Islet of Langerhans (tissue), 1 donor: ENCODE measurements at regions not wholly inside any gene's neighbourhood (a gene's known extent, or its start where the extent isn't known, plus 50 kb on each side); places are given as distances from the start of the nearest gene placed in this dataset.

Experiments
- FAIRE-seq: peaks from one replicate; lab custom pipeline; 2011; peaks lifted over from hg19 to GRCh38; lab: Jason Lieb, UNC

DNA sequence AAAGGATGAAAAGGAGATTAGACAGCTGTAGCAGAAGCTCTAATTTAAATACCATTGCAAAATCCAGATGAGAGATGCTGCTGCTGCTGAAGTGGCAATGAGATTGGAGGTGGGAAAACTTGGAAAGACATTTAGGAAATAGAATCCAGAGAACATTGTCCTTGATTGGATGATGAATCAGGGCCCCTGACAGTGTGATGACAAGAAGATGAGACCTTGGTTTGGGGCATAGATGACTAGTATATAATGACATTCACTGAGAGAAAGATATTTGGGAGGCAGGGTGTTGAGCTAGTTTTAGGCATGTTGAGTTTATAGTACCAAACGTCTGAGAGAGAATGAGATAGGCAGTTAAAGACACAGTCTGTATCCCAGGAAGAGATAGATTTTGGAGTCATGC is 311.5 kb upstream of the MPDZ start:
- no peak for FAIRE-seq

DNA sequence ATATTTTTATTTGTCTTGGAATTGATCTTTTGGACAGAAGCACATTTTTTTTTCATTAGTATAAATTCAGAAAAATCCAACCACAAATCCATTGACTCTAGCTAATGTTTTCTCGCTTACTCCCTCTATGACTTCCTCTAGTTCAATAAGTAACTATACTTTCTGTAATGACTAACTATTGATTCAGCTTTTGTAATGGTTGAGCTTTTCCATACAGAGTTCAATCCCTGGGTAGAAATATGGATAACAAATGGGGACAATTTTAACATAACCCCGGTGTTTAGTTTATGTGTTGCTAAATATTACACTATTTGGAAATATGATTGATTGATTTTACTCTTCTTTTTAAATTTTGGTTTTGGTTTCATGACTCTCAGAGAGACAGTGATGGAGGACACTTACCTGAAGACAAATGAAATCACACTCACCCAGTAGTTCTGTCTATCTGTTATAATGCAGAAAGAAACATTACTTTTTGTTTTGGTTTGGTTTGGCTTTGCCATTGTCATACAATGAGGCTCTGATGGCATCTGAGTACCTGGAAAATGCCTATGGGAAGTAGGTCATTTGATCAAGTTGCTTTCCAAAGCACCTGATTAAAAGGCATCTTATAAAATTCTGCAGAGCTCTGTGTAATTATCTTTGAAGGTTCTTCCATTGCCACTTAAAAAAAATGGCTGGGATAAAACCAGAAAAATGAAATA is 309.7 kb upstream of the MPDZ start:
- no peak for FAIRE-seq

DNA sequence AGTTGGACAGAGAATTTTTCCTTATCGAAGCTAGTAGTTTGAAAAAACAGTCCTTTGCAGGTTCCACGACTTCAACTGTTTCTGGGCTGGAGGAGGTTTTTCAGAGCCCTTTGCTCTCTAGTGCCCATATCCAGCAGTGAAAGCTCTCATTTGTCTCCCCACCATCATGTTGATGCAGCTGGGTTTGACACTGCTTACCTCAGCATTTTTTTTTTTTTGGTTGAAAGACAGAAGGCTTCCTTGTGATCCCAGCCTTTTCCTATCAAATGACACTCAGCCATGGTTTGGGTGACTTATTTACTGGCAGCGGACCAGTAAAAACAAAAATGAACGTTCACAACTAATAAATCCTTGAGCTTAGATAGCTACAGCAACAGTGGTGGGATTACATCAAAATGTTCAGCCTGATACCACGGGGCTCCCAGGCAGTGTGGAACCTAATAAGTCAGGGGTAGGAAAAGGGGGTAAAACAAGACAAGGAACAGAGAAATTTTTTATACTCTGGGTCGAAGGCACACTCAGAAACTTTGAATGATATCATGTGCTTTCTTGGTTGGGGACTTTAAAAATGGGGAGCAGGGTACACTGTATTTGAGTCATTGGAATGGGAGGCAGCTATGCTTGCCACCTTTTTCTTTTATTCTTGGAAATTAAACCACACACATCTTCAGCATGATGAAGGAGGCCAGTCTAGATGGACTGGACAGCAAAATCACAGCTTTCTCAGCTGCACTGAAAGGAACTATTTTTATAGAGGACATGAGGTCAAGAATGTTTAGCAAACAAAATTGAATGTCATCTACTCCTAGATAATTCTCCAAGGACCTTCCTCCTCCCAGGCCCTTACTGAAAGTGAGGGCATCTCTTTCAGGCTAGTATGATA is 308.9 kb upstream of the MPDZ start:
- FAIRE-seq = no peak

DNA sequence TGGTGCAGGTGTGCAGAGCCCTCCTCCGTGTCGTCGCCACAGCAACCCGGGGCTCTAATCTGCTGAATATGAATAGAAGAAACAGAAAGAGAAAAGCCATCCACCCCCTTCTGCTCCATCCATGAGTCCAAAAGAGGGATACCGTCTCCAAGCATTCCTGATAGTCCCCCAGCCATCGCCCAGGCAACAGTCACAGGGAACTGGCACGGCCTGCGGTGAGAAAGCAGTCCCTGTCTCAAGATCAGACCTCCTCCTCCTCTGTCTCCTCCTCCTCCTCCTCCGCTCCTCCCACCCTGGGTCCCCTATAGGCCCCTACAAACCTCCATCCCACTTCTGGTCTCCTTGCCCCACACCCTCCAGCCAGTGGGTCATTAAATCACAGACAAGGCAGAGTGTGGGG is 308.1 kb upstream of the MPDZ start:
- no peak for FAIRE-seq

DNA sequence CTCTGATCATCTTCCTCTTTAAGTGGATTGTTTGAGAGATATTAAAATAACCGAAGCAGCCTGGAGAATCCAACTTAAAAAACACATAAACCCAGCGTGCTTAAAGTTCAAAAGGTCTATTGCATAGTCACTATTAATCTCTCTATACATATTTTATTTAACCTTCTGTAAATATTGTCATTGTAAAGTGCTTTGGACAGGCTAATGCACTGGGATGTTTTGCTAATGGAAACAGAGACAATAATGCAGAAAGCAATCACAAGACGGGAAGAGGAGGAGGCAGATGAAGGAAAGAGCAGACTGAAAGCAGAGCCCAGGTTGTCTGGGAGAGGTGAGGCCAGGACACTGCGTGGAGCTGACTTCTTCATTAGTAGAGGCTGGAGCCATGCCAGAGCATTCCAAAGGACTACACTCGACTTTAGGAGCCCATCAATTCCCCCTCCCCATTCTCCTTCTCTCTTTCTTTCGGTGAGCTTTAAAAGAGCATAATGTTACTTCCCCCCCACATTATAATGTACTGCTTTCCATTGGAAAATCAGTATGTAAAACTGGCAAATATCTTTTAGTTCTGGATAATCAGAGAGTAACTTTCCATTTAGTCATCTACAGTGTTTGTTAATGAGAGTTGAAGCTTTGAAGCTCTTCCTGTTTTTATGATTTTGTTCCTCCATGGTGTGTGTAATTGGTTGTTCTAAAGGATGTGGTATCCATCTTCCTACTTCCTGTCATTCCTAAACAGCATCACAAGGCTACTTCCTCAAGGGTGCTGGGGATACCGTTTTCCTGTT is 307.3 kb upstream of the MPDZ start:
- no peak for FAIRE-seq

DNA sequence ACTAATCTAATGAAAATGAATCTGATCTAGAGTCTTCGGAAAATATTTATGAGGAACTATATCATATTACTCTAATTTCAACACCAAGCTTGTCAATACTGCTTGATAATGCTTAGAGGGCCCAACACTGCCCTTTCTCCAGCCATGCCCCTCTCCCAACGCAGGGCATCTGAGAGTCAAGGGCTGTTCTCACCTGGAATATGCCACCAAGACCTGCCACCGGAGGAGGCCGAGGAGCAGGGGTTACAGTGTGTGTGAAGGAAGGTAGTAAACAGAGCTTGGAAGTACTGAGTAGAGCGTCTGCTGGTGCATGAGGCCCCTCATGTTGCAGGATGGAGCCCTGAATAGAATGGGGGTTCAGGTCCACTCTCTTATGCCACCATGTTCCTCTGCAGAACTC is 301.3 kb upstream of the MPDZ start:
- FAIRE-seq = no peak

DNA sequence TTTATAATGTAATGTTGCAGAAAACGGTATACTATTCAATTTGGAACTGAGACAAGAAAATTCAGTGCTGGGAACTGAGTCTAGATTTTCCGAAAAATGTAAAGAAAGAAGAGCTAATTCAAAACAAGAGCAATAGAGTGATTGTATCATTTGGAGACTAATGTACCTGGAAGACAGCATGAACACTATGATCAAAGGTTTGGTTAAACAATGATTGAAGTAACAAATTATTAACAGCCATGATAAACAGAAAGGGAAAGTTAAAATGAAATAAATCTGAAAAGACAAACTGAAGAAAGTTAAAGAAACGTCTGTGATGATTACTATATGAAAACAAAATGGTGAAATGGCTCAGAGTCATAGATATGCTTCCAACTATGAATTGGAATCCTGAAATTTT is 300.6 kb upstream of the MPDZ start:
- FAIRE-seq = no peak

DNA sequence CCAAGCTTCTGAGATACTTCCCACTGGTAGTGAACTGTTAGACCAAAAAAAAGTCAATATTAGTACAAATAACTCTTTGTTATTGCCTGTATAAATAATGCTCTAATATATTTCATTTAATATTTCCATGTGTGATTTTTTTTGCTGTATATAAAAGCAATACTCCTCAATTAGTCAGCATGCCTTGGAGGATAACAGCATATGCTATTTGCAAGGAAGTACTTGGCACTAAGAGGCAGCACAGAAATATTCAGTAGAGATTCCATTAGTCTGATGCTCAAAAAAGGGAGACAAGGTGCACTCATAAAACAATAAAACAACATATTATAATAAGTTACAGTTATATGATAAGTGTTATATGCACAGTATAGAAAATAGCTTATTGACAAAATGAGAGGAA is 296.6 kb upstream of the MPDZ start:
- FAIRE-seq = no peak

DNA sequence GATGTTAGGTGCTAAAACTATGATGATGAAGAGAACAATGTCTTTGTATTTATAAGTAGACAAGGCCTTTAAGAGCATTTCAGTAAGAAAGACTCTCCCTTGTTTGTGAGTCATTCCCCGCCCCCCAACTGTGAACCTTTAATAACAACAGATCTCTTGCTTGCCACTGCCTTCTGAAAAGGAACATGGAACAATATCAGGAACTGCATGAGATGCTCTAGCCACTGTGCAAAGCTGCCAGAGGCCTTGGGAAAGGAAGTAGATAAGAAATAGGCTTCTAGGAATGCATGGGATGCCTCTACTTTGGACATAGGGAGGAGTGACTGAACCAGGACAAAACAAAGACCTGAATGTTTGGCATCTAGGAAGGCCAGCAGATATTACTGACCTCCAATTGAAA is 296.1 kb upstream of the MPDZ start:
- no peak for FAIRE-seq

DNA sequence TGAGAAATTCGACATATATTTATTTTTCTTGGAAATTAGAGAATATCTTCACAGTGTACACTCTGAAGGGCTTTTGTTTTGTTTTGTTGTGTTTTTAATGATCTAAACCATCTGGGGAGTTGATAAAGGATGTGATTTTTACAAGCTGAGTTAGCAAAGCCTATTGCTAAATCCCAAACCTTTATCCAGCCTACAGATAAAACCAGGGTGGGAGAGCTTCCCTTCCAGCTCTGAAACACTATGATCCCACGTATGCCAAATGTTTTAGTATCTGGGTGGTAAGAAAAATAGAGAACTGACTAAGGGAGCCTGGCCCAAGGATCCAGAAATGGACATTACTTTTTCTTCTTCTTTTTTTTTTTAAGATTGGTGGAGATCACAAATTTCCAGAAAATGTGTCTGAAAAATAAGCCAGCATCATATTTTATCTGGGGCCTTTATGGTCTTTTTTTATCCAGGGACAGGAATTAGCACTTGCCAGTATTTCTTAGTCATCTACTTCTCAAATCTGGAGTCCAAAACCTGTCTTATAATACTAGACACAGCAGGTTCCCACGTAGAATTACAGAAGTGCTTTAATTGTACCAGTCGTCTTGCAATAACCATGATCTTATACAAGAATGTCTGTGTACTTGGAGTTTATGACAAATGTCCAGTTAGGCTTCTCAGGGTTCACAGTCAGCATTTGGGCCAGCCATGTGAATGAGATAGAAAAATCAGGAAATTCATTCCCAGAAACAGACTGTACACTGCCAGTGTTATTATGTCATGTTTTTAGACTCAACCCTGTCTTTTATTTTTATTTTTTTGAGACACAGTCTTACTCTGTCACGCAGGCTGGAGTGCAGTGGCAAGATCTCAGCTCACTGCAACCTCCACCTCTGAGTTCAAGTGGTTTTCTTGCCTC is 290.8 kb upstream of the MPDZ start:
- FAIRE-seq = no peak

DNA sequence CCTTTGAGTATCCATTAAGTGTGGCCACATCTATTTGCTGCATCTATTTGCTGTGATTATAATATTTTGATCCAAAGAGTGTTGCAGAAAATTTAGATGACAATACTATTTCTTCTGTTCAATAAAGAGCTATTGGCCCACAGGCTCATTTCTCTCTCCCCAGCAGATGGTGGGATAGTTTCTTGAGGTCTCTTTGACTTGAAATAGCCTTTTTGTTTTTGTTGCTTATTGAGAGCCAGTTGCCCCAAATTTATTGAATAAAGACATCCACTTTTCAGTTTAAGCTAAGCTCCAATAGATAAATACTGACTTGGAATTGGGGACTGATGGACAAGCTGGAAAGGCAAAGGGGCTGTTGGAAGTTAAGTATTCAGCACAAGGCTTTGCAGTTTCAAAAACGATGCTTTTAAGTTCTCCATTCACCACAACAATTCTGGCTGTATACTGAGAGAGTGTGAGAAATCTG is 290.1 kb upstream of the MPDZ start:
- FAIRE-seq = no peak

DNA sequence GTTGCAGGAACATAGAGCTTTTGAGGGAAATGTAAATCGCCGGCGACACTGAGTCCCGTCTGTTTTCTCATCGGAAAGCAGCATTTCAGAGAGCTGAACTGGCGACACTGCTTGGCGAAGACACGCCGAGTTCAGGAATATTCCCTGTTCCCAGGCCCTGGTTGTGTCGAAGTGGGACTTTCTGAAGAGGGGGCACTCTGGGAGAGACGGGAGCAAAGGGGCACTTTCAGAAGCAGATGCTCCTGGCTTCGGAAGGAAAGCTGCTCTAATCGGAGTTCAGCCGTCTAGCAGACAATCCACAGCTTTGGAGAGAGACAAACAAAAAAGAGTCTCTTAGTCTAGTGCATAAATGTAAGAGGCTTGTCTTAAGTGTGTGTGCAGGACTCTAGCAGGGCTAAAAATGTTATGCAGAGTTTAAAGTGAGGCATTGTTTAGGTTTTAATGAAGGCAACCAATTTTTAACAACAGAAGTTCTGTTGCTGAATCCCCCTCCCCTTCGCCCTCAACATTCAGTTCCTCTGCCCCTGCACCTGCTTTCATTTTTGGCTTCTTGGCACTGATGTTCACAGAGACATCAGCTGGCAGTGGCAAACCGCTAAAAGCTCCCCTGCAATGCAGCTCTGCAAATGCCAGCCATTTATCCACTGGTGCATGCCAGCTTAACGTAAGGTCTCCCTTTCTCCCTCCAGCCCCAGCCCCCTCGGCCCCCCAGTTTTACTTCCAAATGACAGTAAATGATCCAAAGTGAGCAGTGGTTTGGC is 289.5 kb upstream of the MPDZ start:
- no peak for FAIRE-seq

DNA sequence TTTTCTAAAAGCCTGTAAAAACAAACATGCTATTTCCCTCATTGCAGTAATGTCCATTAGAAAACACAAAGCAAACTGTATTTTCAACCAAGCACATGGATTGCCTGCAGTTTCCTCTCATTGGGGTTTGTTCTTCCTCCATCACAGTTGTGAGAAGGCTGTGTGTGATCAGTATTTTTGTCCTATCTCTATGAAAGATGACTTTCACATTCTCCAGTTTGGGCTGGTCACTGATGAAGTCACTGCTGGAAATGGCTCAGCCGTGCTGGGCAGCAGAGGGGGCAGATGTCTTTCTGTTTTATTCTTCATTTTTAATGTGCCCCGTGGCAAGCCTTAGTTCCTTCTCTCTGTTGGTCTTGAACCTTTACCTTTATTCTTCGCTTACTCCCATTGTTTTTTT is 288.9 kb upstream of the MPDZ start:
- FAIRE-seq = no peak

DNA sequence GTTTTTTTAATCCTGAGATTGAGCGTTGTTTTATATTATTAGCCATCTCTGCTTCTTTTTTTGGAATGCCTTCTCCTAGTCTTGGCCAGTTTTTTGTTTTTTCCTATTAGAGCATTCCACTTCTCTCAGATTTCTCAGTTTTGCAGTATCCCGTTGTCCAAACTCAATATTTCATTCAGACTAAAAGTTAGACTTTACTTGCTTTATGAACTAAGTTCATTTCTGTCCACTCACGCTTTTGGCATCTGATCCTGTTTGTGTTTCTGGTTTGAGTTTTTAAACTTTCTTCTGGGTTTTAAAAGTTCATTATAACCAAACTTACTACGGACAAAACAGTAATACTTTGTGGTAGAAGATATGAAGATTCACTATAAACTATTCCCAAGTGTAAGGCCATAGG is 288.3 kb upstream of the MPDZ start:
- no peak for FAIRE-seq

DNA sequence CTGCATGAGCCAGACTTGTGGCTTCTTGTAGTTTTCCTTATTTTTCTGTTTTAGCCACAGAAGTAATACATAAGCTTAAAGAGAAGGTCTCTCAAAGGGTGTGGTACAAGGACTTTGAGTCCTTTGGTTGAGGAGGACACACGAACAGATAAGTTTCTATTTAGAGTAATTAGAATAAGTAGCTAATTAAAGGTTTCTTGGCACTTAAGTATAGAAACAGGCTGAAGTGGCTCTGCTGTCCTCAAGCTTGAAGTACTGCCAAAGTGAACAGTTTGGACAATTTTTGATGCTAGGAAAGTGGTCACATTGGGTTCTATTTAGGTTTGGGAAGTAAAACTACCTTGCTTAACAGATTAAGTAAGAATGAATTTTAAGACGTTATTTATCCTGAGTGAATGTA is 278.3 kb upstream of the MPDZ start:
- FAIRE-seq = no peak

DNA sequence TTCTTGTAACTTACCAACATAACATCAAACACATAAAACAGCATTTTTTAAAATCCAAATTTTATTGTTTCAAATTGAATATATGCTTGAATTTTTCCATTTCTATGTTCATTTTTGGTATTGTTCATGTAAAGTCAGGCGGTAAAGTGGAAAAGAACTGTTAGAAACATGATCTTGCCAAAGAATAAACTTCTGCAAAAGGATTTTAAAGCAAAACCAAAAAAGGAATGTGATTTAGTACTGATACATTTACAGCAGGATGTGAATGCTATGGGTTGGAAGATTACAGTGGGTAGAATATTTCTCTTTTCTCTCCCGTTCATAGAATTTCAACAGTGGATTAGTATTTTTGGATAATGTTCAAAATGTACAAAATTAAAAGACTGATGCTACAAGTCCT is 277.2 kb upstream of the MPDZ start:
- FAIRE-seq = no peak

DNA sequence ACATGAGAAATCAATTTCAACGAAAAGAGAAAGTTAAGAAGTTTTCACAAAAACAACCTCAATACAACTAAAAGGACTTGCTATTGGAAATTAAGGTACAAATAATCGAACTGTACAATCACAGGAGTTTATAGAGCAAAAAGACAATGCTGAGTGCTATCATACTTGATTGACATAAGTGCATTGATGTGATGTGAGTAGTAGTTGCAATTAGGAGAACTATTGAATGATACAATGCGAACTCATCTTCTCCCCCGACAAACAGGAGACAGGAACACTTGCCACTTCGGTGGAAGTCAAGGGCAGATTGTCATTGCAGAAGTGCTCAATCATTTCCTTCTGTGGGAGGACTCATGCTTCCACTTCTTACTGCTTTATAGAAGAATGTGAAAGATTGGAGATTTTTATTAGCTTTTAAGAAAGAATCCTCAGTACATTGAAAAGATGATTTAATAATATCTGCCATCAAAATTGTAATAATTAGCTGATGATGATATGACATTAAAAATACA is 276.6 kb upstream of the MPDZ start:
- no peak for FAIRE-seq

DNA sequence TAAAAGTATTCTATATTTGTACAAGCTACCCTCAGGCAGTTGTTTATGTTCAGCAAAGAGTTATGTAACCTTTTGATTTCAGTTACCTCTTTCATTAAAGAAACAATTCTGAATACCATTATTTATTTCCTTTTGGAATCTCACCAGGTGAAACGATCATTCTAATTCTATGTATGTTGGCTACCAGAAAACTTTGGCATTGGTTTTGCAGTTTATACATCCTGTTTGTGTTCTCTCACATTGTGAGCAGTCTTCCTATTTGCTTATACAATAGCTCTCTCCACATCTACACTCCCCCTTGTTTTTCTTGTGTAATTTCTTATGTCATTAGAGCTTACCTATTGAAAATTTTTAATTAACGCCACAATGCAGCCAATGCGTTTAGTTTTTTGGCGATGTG is 276.0 kb upstream of the MPDZ start:
- FAIRE-seq = no peak

DNA sequence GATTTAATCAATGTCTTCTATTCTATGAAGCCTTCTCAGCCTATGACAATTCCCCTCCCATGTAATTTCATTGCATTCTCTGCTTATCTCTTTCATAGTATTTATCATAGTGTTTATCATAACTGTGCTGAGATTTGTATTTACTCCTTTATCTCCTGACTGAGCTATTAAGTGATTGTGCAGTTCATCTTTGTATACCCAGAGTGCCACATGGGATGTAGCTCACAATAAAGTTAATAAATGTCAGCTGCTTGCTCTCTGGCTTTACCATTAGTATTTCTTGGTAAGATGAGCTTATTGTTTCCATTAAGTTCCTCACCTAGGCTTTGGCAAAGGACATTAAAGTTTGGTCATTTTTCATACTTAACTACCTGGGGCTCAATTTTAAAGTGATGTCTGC is 275.1 kb upstream of the MPDZ start:
- FAIRE-seq = no peak

DNA sequence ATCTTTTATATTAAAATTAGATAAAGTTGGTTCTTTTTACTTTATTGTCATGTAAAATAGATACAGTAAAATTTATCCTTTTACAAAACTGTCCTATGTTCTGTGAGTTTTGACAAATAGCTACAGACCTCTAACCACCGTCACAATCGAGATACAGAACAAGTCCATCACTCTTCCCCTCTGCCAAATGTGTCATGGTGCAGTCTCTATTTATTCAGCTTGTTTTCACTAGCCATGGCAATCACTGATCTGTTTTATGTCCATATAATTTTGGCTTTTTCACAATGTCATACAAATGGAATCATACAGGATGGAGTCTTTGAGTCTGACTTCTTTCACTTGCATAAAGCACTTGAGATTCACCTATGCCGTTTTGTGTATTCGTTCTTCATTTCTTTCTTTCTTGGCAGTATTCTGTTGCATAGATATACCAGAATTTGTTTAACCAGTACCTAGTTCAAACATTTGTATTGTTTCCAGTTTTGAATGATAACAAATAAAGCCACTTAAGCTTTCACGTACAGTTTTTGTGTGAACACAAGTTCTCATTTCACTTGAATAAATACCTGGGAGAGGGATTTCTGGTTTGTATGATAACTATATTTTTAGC is 273.2 kb upstream of the MPDZ start:
- FAIRE-seq = no peak

DNA sequence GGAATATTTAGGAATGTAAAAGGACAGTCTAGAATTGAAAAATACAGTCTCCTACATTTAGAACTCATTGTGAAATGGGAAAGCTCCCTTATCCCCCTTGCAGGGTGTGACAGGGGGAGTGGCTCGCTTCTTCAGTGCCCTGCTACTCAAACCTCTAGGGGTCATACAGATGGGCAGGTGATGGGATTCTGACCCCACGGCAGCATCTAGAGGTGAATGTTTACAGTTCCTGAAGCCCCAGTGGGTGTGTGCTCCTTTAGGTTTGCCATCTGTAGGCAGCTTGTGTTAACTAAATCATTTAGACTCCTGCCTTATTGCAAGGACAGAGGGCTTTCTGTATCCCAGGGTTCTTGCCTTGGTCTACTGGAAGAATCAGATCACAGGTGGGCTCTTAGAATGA is 271.0 kb upstream of the MPDZ start:
- FAIRE-seq = no peak
